GM21786 (cell line): ENCODE measurements at regions not wholly inside any gene's neighbourhood (a gene's known extent, or its start where the extent isn't known, plus 50 kb on each side); places are given as distances from the start of the nearest gene placed in this dataset.

Experiments used
- ATAC-seq: cut with Tn5 transposase; IDR thresholded peaks from one replicate; pipeline ENCODE4 v1.9.1; 2021; ENCODE audit not compliant: unreplicated experiment

DNA sequence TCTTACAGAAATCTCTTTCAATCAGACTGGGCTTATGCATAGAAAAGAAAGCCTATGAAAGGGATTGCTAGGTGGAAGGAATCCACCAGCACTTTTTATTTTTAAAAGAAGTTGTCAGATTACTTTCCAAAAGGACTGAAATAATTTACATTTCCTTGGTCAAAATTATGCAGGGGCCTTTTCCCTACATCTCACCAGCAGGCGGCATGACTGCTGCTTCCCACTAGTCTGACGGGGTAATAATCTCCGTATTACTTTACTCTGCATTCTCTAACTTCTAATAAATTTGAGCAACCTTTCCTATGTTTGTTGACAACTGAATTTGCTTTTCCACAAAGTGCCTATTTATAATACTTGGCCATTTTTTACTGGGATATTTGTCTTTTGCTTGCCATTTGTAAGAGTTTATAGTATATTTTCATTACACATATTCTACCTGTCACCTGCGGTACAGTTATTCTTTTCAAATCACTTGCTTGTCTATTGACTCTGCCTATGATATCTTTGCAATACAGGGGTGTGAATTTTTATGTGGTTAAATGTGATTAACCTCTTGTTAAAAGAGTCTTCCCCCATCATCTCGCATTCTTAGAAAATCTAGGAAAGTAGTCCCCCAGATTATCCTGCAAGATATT, 51.9 kb upstream of the USP47 start:
- ATAC-seq = no peak

DNA sequence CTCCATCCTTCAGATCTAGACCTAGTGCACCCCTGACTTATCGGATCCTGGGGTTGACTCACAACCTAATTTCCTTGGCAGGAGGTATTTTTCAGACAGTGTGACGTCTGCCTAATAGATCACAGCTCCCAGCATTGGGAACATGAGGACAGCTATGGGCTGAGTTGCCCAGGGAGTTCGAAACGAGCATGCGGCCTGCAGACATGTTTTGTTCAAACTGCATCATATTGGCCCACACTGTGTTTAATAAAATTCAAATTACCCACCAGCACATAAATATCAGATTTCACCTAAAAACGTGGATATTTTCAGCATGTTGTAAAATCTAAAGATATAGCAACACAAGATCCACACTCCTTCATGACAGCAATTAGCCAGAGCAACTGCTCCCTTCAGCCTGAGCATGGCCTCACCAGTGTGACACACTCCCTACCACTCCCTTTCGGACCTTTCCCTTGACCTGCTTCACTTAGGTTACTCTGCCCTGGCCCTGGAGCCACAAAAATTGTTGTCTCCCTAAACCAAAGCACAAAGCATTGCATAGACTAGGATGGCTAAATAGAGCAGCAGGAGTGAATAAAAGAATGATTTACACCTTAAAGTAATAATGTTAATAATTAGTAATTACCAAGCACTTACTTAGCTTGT, 53.6 kb upstream of the USP47 start:
- no peak for ATAC-seq

DNA sequence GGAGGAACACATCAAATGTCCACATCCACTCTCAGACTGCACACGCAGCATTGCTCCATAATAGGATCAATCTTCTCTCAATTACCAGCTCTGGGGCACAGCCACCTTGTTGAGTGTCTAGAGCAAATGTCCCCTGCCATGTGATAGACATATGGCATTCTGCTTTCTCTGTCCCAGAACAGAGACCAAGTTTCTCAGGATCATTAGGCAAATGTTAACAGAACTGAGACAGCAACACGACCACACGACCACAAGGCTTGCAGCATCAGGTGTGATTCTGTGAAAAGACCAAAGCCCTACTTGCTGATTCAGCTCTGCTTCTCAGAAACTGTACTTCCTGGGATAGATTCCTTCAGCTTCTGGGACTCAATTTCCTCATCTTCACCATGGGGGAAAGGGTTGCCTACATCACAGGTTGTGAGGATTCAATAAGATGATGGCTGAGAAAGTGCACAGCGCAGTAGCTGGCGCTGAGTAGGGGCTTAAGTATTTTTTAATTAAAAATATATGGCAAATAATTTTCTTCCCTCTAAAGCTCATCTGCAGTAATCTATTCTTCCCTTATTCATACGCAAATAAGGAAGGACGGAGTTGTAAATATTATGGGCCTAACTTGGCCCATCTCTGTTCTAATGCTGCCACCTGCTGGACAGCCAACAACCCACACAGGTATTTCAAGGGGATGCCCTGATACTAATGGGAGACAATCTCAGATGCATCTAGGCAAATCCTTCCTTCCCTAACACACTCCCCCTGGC, 54.3 kb upstream of the USP47 start:
- ATAC-seq = peak; percentile 72

DNA sequence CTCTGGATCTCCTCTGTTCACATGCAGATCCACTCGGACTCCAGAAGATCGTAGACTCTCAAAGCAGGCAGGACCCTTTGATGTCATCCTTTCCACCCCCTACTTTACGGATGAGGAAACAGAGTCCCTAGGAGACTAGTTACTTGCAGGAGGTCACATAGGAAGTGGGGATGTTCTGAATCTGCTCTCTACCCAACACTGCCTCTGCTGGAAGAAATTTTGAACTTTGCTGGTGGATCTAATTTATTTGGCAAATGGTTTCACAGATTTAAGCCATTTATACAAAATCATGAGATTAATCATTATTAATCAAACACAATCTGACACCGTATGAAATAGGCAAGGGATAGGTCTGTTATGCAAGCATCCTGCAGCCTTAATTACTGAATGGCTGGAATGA, 55.0 kb upstream of the USP47 start:
- no peak for ATAC-seq

DNA sequence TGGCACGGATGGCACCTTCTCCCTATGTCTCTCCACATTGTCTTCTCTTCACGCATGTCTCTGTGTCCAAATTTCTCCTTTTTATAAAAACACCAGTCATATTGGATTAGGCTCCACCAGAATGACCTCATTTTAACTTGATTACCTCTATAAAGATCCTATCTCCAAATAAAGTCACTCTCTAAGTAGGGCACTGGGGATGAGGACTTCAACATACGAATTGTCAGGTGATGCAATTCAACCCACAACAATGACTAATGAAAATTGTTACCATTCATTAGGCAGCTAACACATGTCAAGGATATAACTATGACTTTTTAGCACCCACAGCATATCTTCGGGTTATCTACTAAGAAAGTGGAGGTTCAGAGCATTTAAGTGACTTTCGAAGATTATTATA, 55.5 kb upstream of the USP47 start:
- ATAC-seq = no peak

DNA sequence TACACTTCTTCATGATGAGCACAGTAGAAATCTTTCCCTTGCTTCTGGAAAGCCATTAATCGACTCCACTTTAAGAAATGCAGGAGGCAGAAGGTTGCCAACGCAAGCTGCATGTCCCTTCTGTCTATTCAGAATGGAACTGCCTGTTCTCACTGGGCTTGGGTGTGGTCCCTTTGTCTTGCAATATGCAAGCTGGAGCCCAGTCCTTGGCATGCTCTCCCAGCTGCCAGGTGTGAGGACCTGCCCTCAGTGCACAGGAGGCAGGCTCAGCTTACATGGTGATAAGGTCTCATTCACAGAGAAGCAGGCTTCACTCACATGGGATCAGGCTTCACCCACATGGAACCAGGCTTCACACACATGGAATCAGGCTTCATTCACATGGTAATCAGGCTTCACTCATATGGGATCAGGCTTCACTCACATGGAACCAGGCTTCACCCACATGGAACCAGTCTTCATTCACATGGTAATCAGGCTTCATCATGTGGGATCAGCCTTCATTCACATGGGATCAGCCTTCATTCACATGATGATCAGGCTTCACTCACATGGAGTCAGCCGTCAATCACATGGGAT, 59.2 kb upstream of the USP47 start:
- ATAC-seq = no peak

DNA sequence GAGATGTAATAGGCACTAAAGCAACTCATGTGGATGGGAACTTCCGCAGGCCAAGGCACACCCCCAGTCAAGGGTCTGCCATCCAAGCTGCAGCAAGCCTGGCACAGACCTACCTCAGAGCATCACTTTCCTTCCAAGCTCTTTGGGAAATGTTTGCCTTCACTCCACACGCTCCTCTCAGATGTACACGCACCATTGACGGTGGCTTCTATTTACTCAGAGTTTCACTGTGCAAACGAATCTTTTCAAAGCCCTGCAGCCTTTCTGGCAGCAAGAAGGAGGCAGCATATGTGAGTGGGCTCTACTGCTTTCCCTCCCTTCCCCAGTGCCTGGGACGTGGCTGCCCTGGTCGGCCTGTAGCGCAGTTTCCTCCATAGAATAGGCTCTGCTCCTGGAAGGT, 60.9 kb upstream of the USP47 start:
- no peak for ATAC-seq

DNA sequence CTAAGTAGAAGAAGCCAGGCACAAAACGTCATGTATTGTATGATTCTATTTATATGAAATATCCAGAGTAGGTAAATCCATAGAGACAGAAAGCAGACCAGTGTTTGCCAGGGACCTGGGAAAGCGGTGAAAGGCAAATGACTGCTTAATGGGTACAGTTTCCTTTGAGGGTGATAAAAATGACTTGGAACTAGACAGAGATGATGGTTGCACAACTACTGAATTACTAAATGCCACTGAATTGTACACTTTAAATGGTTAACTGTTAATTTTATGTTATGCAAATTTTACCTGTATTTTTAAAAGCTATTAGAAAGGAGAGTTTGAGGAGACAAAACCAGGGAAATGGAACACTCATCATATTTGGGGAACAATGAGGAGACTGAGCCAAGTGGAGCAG, 61.8 kb upstream of the USP47 start:
- no peak for ATAC-seq

DNA sequence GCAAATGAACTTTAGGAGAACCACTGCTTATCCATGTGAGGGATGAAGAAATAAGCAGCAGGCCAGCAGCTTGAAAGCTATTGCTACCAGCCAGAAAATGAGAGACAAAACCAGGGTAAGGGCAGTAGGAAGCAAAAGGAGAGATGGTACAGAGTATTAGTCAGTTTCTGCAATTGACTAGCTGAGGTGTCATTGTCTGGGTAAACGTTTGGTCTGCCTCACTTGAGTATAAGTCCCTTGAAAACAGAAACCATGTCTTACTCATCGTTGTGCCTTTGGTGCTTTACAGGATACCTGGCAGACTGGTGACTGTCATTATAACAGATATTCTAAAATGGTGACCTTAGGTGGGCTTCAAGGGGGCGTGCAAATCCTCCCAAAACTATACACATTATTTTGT, 63.9 kb upstream of the USP47 start:
- no peak for ATAC-seq

DNA sequence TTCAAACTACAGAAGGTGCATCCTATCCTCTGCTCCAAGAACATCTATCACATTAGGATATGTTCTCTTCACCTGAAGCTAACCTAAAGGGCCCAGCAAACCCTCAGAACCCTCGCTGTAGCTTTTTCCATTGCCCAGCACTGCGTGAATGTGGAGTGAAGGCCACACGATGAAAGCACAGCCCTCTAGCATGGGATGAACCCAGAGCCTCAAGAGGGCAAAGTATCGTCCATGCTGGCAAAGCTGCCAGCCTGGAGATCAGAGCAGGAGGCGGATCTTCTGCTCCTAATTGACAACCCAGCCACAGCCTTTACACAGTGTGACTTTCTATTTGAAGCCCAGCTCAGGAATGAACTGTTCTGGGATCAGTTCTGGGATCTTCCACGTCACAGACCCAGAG, 65.1 kb upstream of the USP47 start:
- no peak for ATAC-seq

DNA sequence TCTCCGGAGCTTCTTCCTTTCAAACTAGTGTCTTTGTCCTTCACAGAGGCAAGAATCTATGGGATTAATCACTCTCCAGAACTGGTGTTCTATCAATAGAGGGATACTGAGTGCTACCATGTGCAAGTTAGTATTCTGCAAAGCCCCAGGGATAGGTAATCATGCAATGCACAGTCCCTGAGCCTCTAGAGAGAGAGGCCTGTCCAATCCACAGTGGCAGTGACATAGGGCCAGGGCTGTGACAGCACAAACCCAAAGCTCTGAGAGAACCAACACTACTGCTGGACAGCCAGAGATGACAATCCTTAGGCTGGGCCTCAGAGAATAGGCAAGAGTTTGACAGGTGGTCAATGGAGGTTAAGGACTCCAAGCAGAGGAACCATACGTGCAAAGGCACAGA, 66.8 kb upstream of the USP47 start:
- ATAC-seq = no peak

DNA sequence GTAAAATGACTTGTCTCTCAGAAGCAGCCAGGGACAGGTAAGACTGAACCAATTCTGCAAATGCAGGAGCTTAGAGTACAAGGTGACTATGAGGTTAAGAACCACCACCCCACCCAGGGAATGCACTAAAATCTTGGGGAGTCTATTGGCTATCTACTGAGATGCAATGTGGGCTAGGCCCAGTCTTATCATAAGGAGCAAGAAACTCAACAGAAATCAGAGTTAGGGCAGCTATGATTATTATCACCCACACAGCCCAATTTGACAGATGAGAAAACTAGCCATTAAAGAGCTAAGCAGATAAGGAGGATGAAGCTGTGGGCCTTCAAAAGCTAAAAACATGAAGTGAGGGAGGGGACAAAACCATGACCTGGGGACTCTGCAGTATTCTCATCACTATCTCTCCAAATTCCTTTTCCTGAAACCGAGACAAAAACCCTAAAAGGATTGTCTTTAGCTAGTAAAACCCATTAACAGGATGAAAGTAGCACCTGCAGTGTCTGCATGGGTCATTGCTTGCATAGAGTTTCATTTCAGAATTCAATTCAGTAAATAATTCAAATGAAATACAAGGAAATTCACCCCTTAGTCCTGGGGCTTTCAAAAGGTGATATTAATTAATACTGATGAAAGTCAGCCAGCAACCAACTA, 68.8 kb upstream of the USP47 start:
- no peak for ATAC-seq

DNA sequence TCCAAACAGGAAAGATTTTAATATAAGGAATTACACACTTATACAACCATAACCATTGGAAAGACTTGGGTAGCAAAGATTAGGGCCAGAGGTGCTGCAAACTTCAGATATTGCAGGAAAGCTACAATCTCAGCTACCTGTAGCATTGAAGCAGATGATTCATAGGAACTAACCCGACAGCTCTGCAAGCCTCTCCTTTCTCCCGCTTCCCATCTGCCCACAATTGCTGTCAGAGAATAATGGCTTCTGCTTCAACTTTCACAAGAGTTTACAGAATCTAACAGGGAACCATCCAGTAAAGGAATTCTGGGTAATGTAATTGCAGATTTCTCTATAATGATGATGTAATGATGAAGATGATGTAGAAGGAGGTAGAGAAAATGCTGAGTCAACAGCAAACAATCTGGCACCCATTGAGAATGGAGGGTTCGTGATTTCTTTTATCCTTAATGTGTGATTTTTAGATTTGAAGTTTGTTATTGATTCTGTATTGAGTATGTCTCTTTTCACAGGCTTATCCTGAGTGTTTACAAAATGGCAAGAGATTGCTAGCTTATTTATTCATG, 70.8 kb upstream of the USP47 start:
- ATAC-seq = no peak

DNA sequence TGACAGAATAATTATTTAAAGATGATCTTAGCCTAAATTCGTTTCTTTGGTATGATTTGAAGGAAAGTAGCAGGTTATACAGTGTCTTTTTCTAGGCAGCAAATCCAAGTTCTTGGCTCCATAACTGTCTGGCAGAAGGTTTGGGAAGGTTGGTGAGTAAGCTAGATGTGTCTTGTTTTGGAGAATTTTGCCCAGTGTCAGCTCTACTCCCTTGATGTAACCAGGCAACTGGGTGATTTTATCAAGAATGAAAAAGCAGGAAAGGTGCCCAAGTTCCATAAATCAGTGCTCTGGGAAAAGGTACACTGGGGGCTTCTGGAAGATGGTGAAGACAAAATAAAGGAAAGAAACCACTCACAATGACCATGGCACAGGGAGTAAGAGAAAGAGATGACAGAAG, 71.5 kb upstream of the USP47 start:
- ATAC-seq = no peak

DNA sequence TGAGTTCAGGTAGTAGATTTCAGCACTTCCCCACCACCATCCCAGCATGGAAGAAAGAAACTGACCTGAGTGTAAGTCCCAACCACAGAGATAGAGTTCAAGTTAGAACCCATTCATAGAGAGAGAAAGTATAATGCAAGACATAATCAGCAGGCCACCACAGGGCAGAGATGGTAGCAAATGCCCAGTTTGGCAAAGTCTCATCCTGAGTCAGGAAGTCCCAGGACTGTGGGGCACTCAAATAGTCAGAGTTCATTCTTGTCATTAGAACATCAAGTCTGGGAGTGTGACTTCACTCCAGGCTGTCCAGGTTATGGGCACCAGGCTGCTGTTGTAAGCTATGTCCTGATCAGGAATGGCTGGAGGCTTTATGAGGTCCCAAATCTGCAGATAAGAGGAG, 72.0 kb upstream of the USP47 start:
- ATAC-seq = no peak

DNA sequence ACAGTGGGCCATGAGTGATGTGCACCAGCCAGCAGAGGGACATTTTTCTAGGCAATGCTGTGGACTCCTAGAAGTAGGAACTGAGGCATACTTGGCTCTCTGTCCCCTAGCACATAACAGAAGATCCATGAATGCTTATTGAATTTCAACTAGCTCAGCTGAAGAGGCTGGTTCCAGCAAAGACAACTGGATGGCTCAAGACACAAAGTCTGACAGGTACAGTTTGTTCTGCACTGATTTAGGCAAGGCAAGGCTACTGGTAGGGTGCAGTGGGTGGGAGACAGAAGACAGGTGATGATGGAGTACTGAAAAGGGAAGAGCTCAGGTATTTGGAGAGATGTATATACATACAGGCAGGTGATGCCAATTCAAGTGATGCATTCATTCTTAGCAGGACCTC, 72.4 kb upstream of the USP47 start:
- no peak for ATAC-seq

DNA sequence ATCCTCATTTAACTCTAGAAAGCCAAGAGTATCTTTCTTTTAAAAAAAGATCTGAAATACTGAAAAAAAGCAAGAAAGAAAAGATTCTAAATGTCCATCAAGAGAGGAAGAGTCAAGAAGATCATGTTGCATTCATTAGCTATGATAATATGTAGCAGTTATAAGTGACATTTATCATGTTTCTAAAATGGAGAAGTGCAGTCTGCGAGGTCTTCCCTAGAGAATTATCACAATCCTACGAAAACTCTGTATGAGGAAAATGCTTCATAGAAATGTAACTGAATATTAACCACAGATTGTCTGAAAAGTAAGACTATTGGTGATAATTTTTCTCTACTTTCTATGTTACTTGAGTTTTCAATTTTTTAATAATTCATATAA, 77.4 kb upstream of the USP47 start:
- no peak for ATAC-seq

DNA sequence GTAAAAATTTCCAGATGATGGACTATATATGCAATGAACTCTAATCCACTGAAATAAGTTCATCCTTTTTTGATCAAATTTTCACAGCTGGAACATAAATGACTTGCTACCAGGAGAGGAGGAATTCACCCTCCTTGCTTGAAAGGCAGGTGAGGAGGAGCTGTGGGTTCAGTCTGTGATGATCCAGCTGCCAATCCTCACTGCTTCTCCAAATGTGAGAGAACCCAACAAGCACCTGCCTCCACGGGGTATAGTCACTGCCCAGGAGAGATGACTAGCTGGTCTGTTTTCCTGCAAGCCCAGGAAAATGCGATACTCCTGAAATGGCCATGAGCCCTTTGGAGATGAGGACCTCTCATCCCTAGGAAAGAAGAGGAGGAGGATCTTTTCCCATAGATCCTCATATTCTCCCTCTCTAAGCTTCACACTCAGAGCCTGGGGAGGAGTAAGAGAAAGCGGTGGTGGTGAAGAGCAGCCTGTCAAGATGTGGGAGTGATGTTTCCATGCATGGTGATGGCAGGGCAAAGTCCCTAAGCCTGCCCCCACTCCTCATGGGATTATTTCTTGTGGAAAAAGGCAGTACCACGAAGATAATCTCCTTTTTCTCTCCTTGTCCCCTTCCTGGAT, 77.9 kb upstream of the USP47 start:
- ATAC-seq = no peak

DNA sequence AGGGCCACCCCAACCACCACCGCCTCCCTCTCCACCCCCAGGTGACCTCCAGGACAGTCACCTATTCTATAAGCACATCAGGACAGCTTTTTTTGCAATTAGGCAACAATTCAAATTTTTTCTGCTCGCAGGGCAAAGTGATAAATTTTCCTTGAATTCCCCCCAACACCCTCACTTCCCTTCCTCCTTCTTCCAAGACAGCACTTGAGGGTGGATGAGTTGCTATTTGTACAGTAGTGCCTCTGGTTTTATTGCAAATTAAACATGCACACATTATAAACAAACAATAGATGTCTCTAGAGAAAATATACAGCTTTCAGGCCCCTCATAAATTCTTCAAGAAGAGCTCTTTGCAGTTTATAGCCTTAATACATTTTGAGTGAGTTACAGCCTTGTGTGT, 80.9 kb upstream of the USP47 start:
- no peak for ATAC-seq

DNA sequence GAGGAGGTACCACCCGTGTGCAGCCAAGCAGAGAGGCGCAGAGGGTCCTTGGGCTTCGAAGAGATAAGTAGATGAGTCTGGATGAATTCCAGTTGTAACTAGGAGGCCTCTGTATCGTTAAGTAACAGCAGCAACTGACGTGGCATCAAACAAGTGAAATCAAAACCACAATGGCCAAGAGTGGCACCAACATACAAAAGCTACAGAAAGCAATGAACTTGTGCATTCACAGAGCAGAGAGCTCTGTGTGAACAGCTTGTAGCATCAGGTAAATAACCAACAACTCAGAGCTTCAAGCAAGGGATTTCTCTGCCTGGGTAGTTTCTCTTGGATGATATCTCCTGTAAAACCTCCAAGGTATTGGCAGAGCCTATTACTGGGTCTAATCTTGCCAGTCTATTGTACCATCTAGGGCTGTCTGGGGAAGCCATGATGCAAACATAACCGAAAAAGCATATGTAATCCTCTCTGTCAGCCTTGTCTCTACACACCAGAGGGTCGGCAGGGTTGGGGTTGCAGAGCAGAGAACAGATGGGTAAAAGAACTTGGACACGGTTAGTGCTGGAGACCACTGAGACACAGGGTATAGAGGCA, 83.1 kb upstream of the USP47 start:
- no peak for ATAC-seq

DNA sequence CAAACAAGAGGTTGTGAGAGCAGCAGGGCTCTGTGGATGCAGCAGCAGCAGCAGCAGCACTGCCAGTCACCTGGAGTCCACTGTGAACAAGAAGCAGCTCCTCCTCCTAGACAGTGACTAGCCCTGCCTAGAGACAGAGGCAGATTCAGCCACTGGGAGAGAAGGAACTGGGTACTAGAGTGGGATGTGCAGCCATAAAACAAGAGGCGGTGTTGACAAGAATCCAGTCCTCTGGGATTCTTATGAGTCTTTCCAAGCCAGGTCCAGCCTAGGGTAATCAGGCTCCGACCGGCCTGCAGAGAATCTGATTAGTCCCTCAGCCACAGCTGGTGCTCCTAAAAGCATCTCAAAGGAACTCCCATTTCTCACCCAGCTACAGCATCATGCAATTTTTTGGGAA, 83.9 kb upstream of the USP47 start:
- ATAC-seq = no peak
